Pulmonary artery endothelial cell (primary cell): ENCODE measurements at regions not wholly inside any gene's neighbourhood (a gene's known extent, or its start where the extent isn't known, plus 50 kb on each side); places are given as distances from the start of the nearest gene placed in this dataset.
"Not testable (repeated sequence)": the region's sequence is repeated elsewhere in the genome, so short reads cannot be mapped to it uniquely, and the experiment has no call there.

ENCODE experiments used
- DNase-seq: peaks from one replicate; pipeline ENCODE4 v3.0.0-alpha.2; 2011; ENCODE audit warnings: low read depth, low spot score

DNA sequence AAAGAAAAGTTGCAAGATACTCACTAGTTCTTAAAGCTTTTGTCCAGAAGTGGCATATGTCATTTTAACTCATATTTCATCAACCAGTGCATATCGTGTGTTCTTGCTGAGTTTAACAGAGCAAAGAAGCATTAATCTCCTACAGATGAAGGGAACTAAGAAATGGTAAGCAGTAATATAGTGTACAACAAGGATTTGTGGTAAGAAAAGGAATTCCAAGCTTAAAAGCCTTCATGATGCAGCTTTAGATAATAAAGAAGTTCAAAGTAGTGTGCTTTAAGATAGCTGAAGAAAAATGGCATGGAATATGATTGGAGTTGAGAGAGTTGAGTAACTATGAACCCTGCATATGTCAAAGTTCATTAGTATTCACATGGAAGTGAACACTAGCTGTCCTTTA, 649.8 kb upstream of the FSHR start:
- DNase-seq: no peak

DNA sequence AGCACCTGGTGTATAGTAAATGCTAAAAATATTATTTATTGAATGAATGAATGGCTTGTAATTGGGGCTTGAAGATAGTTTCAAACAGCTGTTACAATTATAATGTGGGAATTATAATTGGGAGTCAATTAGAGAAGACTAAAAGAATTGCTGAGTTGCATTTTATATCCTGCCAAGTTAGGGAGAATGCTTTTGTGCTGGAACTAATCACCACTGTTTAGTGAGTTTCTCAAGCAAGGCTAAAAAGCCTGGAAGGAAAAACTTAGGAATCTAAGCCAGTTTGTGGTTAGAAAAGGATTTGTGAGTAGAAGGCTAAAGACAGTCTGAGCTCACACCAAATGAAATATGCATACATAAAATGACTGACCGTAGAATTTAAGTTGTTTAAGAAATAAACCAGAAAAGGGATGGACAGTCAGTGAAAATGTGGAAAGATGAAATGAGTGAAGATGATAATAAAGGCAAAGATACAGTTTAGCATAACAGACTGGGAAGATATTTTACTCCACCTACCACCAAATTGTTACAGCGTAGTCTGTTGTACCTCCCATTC, 647.7 kb upstream of the FSHR start:
- DNase-seq: no peak

DNA sequence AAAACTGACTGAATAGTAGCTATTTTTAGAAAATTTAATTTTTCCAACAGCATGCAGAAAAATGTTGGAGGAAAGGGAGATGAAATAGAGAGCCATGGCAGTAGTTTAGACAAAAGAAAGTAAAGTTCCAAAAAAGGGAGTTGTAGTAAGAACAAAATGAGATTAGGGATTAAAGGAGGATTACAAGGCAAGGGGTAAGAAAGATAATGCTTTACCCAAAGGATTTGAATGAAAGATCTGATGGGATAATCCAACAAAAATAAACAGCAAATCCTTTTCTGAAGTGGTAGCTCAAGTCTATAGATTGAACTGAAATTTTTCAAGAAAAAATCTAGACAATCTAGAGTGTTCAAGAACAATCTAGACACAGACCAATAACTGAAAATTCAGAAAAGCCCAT, 644.3 kb upstream of the FSHR start:
- no peak for DNase-seq

DNA sequence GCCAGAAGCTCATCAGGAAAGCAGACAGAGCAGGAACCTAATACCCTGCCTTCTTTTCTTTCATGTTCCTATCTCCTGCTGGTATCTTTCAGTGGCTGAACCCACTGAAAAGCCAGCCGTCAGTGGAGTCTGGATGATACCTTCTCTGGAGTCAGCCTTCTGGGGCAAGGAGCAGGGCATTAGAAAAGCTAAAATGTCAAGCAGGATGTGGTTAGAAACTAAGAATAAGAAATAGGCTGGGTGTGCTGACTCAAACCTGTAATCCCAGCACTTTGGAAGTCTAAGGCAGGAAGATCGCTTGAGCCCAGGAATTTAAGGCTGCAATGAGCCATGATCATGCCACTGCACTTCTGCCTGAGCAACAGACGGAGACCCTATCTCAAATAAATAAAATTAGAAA, 642.0 kb upstream of the FSHR start:
- no peak for DNase-seq

DNA sequence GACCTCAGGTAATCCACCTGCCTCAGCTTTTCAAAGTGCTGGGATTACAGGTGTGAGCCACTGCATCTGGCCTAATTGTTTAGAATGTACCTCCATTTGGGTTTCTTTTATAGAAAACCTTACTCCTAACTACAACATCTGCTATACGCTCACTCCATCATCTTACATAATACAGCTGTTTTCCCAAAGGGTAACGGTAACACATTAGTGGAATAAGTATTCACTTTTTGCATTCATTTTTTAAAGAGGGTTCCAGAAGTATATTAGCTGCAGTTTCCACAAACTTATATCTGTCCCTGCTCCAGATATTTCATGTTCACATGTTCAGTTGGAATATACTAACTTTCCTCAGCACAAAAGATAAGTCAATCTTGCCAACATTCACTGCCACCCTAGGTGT, 640.1 kb upstream of the FSHR start:
- DNase-seq: no peak

DNA sequence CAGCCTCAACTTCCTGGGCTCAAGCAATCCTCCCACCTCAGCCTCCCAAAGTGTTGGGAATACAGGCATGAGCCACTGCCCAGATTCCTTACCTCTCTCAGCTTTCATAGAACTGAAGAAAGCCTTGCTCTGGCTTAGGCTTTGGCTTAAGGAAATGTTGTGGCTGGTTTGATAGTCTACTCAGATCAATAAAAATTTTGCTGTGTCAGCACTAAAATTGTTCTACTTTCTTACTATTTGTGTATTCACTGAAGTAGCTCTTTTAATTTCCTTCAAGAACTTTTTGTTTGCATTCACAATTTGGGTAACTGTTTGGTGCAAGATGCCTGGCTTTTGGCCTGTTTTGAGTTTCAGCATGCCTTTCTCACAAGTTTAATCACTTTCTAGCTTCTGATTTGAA, 634.0 kb upstream of the FSHR start:
- DNase-seq: no peak

DNA sequence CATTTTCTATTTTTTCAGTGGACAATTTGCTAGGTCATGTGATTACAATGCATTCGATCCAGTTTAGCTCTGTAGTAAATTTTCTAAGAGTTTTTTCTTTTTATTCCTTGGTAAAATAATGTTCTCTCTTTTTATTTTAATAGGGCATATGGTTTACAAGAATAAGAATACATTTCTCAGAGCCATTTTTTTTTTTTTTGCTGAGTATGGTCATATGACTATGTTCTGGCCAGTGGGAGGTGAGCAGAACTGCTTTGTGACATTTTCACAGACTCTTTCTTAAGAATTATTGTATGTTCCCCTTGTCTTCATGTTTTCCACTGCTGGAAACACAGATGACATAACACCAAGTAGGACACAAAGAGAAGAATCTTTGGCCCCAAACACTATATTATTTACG, 626.6 kb upstream of the FSHR start:
- no peak for DNase-seq

DNA sequence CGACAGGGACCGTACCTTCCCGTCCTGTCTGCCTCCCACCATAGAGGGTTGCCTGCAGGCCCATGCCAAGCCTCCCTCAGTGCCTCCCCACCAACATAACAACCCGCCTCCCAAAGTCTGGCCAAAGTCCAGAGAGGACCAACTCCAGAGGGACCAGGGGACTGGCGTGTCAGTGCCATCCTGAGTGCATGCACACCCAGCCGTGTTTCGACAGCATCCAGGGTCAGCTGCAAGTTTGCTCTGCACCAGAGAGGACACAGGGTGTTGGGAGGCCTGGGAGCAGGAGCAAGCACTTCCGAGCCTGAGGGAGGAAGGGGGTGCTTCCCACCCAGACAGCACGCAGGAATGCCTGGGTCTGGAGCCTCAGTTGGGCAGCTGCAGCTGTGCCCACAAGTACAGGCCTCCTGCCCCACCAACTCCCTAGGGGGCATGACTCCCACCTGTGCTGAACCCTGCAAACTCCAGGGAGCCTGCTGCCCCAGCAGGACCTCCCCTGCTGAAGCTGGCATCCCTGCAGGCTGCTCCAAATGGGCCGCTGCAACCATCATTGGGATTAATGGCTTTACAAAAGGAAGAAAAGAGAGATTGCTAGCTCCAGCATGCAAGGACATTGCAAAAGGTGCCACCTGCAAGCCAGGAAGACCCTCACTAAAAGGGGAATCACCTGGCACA, 618.1 kb upstream of the FSHR start:
- no peak for DNase-seq

DNA sequence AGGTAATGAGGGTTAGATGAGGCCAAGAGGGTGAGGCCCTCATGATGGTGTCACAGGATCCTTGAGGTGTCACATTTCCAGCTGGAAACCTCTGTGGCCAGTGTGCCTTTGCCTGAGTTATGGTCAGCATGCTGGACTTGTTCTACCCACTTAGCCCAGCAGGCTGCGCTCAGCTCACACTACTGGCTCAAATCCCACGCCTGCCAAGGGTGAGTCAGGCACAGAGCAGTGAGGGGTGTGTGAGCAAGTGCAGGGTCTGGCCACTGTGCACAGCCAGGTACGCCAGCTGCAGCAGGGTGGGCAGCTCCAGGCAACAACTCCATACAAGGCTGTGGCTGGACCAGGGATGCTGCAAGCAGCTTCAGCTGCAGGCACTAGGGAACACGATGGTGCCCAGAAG, 616.6 kb upstream of the FSHR start:
- DNase-seq: no peak

DNA sequence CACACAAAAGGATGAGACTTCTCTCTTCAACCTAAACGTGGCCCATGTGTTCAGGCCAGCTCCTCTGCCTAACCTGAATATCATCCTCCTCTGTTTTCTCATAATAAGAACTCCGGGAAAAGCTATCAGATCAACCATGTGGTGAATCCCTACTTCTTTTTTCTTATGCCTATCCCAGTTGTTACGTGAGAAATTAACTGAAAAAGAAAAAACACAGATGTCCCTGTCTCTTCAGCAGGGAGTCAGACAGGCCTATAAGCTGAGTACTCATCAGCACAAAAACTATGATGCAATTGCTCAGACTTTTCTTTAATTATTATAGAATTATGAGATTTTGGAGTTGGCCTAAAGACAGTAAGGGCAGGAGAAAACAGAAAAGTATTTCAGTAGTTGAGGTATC, 613.0 kb upstream of the FSHR start:
- no peak for DNase-seq

DNA sequence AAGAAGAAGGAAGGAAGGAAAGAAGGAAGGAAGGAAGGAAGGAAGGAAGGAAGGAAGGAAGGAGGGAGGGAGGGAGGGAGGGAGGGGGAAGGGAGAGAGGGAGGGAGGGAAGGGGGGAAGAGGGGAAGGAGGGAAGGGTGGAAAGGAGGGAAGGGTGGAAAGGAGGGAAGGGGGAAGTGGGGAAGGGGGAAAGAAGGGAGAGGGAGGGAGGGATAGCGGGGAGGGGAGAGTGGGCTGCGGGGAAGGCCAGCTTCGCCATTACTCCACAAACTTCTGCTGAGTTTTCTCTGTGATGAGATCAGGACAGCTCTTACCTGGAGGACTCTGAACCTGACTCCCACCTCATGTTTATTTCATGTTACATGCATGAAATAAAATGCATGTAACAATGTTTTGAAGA, 601.5 kb upstream of the FSHR start:
- no peak for DNase-seq

DNA sequence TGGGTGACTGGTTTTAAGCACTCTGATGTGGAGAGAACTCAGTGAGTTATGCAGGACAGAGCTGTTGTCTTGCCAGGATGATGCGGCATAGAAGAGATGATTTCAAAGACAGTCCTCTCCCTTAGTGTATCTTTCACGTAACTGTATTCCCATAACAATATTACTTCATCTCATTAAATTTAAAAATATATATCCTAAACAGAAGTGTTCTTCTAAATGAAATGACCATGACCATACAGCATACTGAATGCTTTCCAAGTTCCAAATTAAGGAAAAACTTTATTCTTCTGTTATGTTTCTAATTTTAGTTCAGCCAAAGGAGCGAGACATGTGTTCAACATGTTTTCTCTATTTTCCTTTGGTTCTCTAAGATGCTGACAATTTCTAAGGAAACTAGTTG, 600.1 kb upstream of the FSHR start:
- no peak for DNase-seq

DNA sequence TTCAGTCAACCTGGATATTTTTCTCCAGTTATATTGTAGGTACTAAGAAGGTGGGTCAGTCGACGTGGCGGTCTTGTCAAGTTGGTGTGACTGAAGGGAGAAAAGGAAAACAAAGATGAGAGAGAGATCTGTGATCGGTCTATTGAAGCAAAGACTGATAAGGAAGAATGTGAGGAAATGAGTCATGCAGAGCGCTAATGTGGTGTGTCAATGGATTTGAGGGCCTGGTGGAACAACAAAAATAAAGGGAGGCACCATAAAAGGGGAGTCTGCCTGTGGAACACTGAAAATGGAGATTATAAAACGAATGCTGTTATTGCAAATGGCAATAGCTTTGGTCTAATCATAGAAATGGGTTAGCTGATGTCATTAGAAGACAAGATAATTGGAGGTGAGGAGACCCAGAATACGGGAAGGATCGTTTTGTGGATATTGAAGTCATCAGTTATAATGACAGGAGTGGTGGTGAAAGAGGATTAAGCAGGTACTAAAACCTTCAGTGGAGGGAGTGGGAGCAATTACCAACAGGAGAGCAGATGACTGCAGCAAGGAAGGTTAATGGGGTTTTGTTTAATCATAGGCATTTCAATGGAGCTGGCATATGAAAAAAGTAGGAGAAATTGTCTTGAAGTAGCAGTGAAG, 599.1 kb upstream of the FSHR start:
- peak; percentile 2 for DNase-seq

DNA sequence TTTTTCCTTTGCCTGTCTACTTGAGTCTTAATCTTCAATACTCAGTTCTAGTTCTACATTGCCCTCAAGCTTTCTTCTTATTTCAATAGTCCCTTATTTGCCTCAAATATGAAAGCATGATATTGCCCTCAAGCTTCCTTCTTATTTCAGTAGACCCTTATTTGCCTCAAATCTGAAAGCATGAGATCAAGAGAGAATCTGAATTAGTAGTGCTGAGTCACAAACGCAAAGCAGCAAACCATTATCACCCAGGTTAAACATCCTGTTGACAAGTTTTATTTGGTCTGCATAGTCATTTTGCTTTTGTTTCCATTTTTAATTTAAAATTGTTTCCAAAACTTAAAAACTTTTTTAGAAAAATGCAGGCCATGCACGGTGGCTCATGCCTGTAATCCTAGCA, 583.3 kb upstream of the FSHR start:
- DNase-seq: no peak

DNA sequence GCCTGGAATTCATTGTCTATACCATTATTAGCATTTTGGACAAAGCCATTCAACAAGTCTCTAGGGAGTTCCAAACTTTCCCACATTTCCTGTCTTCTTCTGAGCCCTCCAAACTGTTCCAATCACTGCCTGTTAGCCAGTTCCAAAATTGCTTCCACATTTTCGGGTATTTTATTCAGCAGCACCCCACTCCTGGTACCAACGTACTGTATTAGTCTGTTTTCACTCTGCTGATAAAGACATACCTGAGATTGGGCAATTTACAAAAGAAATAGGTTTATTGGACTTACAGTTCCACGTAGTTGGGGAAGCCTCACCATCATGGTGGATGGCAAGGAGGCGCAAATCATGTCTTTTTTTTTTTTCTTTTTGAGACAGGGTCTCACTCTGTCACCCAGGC, 578.6 kb upstream of the FSHR start:
- not testable (repeated sequence) for DNase-seq

DNA sequence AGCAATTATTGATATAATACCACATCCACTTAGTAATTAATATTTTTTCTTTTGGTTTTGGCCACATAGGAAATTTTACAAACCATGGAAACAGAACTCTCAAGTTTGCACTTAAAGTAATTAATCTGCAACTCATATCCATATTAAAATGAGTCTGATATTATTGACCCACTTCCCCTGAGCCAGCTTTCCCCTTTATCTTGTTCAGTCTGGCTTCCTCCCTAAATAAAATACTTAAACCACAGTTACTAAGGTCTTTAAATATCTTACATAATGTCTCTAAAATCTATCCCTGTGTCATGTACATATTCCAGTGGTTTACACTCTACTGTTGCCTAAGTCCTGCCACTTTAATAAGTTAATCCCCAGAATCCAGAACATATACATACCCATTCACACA, 564.9 kb upstream of the FSHR start:
- no peak for DNase-seq

DNA sequence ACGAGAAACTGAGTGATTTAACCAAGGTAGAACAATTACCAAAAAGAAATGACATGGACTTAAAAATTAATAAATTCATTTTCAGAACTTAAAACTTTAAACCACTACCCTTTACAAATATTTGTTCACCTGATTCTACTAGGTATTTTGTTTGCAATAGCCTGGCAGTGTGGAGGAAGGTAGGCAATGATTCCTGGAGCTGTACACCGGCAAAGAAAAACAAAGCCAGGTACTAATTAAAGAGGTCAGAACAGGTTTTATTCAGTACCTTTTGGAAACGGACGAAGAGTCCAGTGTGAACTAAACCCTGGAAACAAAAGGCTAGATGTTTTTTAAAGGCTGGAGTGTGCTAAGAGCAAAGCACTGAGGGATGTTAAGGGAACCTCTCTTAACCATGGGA, 561.3 kb upstream of the FSHR start:
- DNase-seq: no peak

DNA sequence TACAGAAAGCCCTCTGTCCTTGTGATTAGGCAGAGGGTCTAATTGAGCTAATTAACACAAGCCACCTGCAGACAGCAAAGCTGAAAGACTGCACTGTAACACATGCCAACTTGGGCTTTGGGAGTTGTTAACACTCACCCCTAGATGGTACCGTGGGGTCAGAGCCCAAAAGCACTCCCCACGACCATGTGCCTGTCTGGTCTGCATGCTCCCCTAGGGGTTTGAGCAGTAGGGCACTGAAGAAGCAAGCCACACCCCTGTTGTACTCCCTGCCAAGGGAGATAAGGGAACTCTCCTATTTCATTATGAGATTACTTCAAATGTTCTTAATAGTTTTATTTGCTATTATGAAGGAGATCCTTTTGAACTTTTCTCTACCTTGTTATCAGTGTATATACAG, 560.1 kb upstream of the FSHR start:
- DNase-seq: no peak

DNA sequence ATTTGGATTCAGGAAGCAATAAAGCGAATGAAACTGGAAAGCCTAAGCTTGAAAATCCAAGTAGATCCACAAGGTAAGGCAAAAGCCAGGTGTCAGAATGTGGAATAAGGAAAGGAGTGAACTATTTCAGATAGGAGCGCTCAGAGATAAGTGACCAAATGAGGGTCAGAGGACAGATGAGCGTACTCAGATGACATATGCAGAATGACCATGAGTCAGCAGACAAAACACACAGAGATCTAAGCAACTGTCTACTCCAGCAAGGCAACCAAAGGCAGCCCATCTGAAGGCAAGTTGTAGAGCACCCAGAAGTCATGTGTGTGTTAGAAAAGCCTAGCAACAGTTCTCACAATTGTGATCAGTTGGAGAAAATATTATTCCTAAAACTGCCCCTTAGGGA, 548.4 kb upstream of the FSHR start:
- DNase-seq: no peak

DNA sequence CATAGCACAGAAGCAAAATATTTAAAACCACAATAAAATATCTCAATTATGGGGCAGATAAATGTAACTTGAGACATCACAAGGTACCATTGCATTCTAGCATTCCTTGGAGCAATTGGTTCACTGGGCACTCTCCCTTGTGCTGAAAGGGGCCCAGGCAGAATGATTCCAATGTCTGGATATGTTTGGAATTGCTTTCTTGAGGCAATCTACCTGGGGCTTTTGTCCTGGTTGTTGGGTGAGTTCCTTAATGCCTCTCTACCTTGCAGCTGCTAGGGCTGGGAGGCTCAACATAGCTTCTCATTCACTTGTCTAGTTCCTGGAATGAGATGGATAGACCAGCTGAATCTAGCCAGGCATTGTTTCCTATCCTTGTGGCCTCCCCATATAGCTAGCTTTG, 539.6 kb upstream of the FSHR start:
- no peak for DNase-seq

DNA sequence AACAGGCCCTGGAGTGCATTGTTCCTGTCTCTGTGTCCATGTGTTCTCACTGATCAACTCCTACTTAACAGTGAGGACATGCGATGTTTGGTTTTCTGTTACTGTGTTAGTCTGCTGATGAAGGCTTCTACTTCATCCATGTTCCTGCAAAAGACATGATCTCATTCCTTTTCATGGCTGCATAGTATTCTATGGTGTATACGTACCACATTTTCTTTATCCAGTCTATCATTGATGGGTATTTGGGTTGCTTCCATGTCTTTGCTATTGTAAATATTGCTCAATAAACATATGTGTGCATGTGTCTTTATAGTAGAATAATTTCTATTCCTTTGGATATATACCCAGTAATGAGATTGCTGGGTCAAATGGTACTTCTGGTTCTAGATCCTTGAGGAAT, 537.7 kb upstream of the FSHR start:
- DNase-seq: not testable (repeated sequence)

DNA sequence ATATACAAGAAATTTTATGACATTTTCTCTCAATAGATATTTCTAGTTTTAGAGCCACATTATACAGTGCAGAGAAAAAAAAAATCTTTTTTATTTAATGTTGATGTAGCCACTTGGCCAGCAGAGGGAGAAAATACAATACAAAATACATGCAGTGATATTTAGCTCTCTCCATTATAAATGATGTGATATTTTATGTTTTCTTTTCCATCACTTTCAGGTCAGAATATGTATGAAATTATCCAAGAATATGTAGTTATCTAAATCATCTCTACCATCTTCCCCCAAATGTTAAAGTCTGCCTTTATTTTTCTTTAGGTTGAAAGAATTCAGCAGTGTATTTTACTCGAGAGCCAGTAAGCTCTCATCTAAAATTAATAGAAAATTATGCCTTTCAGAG, 533.6 kb upstream of the FSHR start:
- no peak for DNase-seq

DNA sequence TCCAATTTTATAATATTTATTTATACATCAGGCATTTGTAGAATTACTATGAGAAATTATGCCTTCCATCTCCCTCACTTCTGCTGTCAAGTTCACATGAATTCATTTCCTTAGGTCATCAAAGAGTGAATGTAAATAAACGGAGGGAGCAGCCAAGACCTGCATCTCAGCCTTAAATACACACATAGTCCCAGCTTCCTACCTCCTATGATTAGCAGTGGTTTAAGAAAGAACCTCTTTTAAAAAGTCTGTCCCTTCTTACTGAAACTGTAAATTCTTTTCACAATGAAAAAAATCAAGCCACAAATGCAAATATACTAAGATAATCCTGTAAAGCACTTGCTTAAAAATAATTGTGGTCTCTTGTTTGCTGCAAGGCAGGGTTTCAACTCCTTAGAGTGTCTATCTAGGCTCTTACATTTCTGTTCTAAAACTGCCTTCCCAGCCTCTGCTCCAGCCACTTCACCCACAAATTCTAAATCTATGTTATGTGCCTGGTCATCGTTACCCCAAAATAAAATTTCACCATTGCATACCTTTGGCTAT, 532.7 kb upstream of the FSHR start:
- no peak for DNase-seq
